Common myeloid progenitor, CD34-positive (primary cell): ENCODE measurements at regions not wholly inside any gene's neighbourhood (a gene's known extent, or its start where the extent isn't known, plus 50 kb on each side); places are given as distances from the start of the nearest gene placed in this dataset.
"Not testable (repeated sequence)": the region's sequence is repeated elsewhere in the genome, so short reads cannot be mapped to it uniquely, and the experiment has no call there.

Source experiments
- CTCF ChIA-PET: fragments of 350-600 bp; sonication (Branson Sonifier 250); formaldehyde crosslinking; loops from one replicate; lab custom pipeline; 2021; ENCODE audit warnings: antibody characterized with exemption; lab: Charles Lee
- POLR2A ChIA-PET: fragments of 350-600 bp; sonication (Branson Sonifier 250); formaldehyde crosslinking; loops from one replicate; lab custom pipeline; 2021; ENCODE audit warnings: antibody characterized with exemption; lab: Charles Lee
- DNase-seq, 3 donors: peaks; one replicate each; pipeline versions ENCODE4 v3.0.0 to v3.0.0-alpha.2; 2013
- H3K27ac ChIP-seq, 2 experiments: 1 replicate in 1 of 2; 2 replicates in 1 of 2; pipeline ENCODE4 v1.7.0; 2013; ENCODE audit warnings: inconsistent platforms in 2 of 2, low read length in 2 of 2, mild to moderate bottlenecking in 2 of 2, low read depth in 1 of 2, moderate library complexity in 1 of 2; ENCODE audit not compliant: severe bottlenecking in 2 of 2, insufficient read depth in 1 of 2, poor library complexity in 1 of 2
- H3K27me3 ChIP-seq, 5 experiments: replicated peaks in 2 of 5; 1 replicate in 3 of 5; 2 replicates in 2 of 5; pipeline versions ENCODE4 v1.6.1 to v1.7.0; 2013; ENCODE audit warnings: low read length in 4 of 5, mild to moderate bottlenecking in 2 of 5, moderate library complexity in 2 of 5, inconsistent platforms in 1 of 5; ENCODE audit not compliant: insufficient read depth in 5 of 5, control insufficient read depth in 4 of 5
- H3K36me3 ChIP-seq, 4 experiments: 1 replicate in 2 of 4; 2 replicates in 2 of 4; pipeline versions ENCODE4 v1.6.1 to v1.7.0; 2013; ENCODE audit warnings: low read length in 3 of 4, control low read depth in 1 of 4, mild to moderate bottlenecking in 1 of 4; ENCODE audit not compliant: control insufficient read depth in 4 of 4, insufficient read depth in 4 of 4
- H3K4me1 ChIP-seq, 4 experiments: 1 replicate in 3 of 4; 2 replicates in 1 of 4; pipeline versions ENCODE4 v1.6.1 to v1.7.1; 2013; ENCODE audit warnings: low read length in 3 of 4, mild to moderate bottlenecking in 3 of 4, control low read depth in 1 of 4, inconsistent platforms in 1 of 4, moderate library complexity in 1 of 4; ENCODE audit not compliant: control insufficient read depth in 4 of 4, insufficient read depth in 4 of 4; ENCODE audit errors: control extremely low read depth in 1 of 4
- H3K4me3 ChIP-seq, 7 experiments: 1 replicate in 4 of 7; 2 replicates in 3 of 7; pipeline versions ENCODE4 v1.5.1 to v1.7.0; 2013; ENCODE audit warnings: mild to moderate bottlenecking in 7 of 7, low read length in 6 of 7, moderate library complexity in 6 of 7, inconsistent platforms in 2 of 7, low read depth in 2 of 7, control low read depth in 1 of 7; ENCODE audit not compliant: insufficient read depth in 4 of 7, control insufficient read depth in 1 of 7; ENCODE audit errors: extremely low read depth in 1 of 7
- H3K9me3 ChIP-seq, 5 experiments: 1 replicate in 4 of 5; 2 replicates in 1 of 5; pipeline versions ENCODE4 v1.6.1 to v1.7.1; 2013; ENCODE audit warnings: low read length in 4 of 5, mild to moderate bottlenecking in 2 of 5, inconsistent platforms in 1 of 5, low read depth in 1 of 5, moderate library complexity in 1 of 5; ENCODE audit not compliant: control insufficient read depth in 4 of 5, insufficient read depth in 2 of 5; ENCODE audit errors: control extremely low read depth in 1 of 5
- WGBS: methylation state at CpG from one replicate; pipeline ENCODE4 v1.1.5; 2013; ENCODE audit not compliant: insufficient coverage; 5-methylcytosine and 5-hydroxymethylcytosine counted together

GRCh38 chr4:141331534-141332358, 111.1 kb downstream of the ZNF330 start:
- POLR2A ChIA-PET: no interaction called here
- CTCF ChIA-PET: no interaction called here

GRCh38 chr4:141332359-141333181, 111.9 kb downstream of the ZNF330 start:
- H3K27ac ChIP-seq, H3K9me3 ChIP-seq, H3K36me3 ChIP-seq, CTCF ChIA-PET, H3K4me1 ChIP-seq, POLR2A ChIA-PET: not testable (repeated sequence)
- peak in 2 of 3 donors; percentile 24 to 43 for DNase-seq
- peaks cover 0 to 17% (median 0%) of the 10 kb centered on the region in 5 experiments for H3K27me3 ChIP-seq
- peak overlapping the region in 2 of 7 experiments; percentile 34 to 54 for H3K4me3 ChIP-seq
- 79% methylated on average over 18 of the region's 33 CpGs for WGBS

More at GRCh38 chr4:141331534-141332358, 111.1 kb downstream of the ZNF330 start:
- no peak overlapping the region for H3K27ac ChIP-seq
- no peak overlapping the region for H3K4me3 ChIP-seq
- H3K9me3 ChIP-seq: no peaks in the 10 kb centered on the region
- no peaks in the 10 kb centered on the region for H3K36me3 ChIP-seq
- peaks cover 0 to 17% (median 0%) of the 10 kb centered on the region in 5 experiments for H3K27me3 ChIP-seq
- peaks cover 0 to 2% (median 0%) of the 10 kb centered on the region in 4 experiments for H3K4me1 ChIP-seq
- DNase-seq: no peak
- WGBS: 100% methylated on average over 5 of the region's 14 CpGs

- POLR2A ChIA-PET, DNase-seq, H3K36me3 ChIP-seq, CTCF ChIA-PET, H3K9me3 ChIP-seq, H3K27ac ChIP-seq, H3K4me1 ChIP-seq: not testable (repeated sequence)
- Histone ChIP-seq H3K4me3 (peak overlapping the region; percentile 15 to 66 (median 32)), H3K27me3 (peaks cover 0 to 17% (median 0%) of the 10 kb centered on the region in 5 experiments)
- WGBS: 13% methylated on average over 9 of the region's 24 CpGs
Observed at GRCh38 chr4:141333456-141334230, 112.9 kb downstream of the ZNF330 start.

GRCh38 chr4:141335166-141335565, 114.5 kb downstream of the ZNF330 start:
- Histone ChIP-seq H3K27me3 (peaks cover 0 to 17% (median 0%) of the 10 kb centered on the region in 5 experiments), H3K4me3 (peak overlapping the region in 2 of 7 experiments; percentile 19), H3K27ac (no peak overlapping the region), H3K4me1 (peaks cover 0 to 2% (median 0%) of the 10 kb centered on the region in 4 experiments), H3K9me3 (no peaks in the 10 kb centered on the region), H3K36me3 (no peaks in the 10 kb centered on the region)
- ChIA-PET CTCF (interaction anchor here (3.5 kb wide), 1 partner anchor 11 kb away, joined by 9 read pairs; no protein-coding TSS in a partner anchor), POLR2A (interaction anchor here (0.6 kb wide), 1 partner anchor 281 kb away, joined by 3 read pairs; no protein-coding TSS in a partner anchor)
- no peak for DNase-seq
- WGBS: no CpG with 5 or more reads among the region's 1 CpG

- Histone ChIP-seq H3K4me3 (no peak overlapping the region), H3K9me3 (no peaks in the 10 kb centered on the region), H3K27me3 (peaks cover 0 to 8% (median 0%) of the 10 kb centered on the region in 5 experiments), H3K36me3 (no peaks in the 10 kb centered on the region), H3K4me1 (peaks cover 0 to 2% (median 0%) of the 10 kb centered on the region in 4 experiments), H3K27ac (no peak overlapping the region)
- ChIA-PET CTCF (no interaction called here), POLR2A (no interaction called here)
- no peak for DNase-seq
- 88% methylated on average over 1 of the region's 1 CpG for WGBS
Observed at GRCh38 chr4:141338238-141338637, 117.5 kb downstream of the ZNF330 start.

- no peak overlapping the region for H3K4me3 ChIP-seq
- 83% methylated on average over 1 of the region's 3 CpGs for WGBS
- H3K27me3 ChIP-seq: peaks cover 0 to 3% (median 0%) of the 10 kb centered on the region in 5 experiments
- CTCF ChIA-PET: no interaction called here
- H3K36me3 ChIP-seq: no peaks in the 10 kb centered on the region
- H3K4me1 ChIP-seq: no peaks in the 10 kb centered on the region
- no peaks in the 10 kb centered on the region for H3K9me3 ChIP-seq
- no peak for DNase-seq
- POLR2A ChIA-PET: no interaction called here
- no peak overlapping the region for H3K27ac ChIP-seq
Observed at GRCh38 chr4:141339391-141339790, 118.7 kb downstream of the ZNF330 start.
